ENCODE measurements at regions not wholly inside any gene's neighbourhood (a gene's known extent, or its start where the extent isn't known, plus 50 kb on each side); places are given as distances from the start of the nearest gene placed in this dataset.

GRCh38 chr22:48701296-48702030 lies 1126.2 kb downstream of the BRD1 start:
- H3K4me1 ChIP-seq (ENCODE audit: control insufficient read depth, insufficient read depth, low read length): no peaks in the 10 kb centered on the region
- POLR2A ChIA-PET: no interaction called here
- no peak for TF ChIP-seq PRDM1 (tag by site-specific recombination; IDR thresholded peaks at IDR 0.05)
- TF ChIP-seq ZBTB10 (tag by site-specific recombination; IDR thresholded peaks at IDR 0.05): no peak
- no peak for TF ChIP-seq IKZF3 (tag by site-specific recombination; IDR thresholded peaks at IDR 0.05)
- TF ChIP-seq HIC1 (tag by site-specific recombination; IDR thresholded peaks at IDR 0.05): no peak
- TF ChIP-seq FEZF1 (tag by site-specific recombination; IDR thresholded peaks at IDR 0.05): no peak
- TF ChIP-seq ZNF148 (tag by site-specific recombination; IDR thresholded peaks at IDR 0.05; ENCODE audit: borderline replicate concordance): no peak
- no peak for TF ChIP-seq ZNF560 (tag by site-specific recombination; IDR thresholded peaks at IDR 0.05; ENCODE audit: borderline replicate concordance)
- no peak for TF ChIP-seq ZNF558 (tag by site-specific recombination; IDR thresholded peaks at IDR 0.05)
- no peak for TF ChIP-seq PRDM10 (tag by site-specific recombination; IDR thresholded peaks at IDR 0.05)
- no peak for TF ChIP-seq ZSCAN18 (tag by site-specific recombination; IDR thresholded peaks at IDR 0.05)
- no peak for TF ChIP-seq GLIS1 (tag by site-specific recombination; IDR thresholded peaks at IDR 0.05)
- no peak for TF ChIP-seq SCRT2 (tag by site-specific recombination; IDR thresholded peaks at IDR 0.05)
- TF ChIP-seq ZNF596 (tag by site-specific recombination; IDR thresholded peaks at IDR 0.05): no peak
- no peak for TF ChIP-seq GLIS2 (tag by site-specific recombination; IDR thresholded peaks at IDR 0.05)
- H3K4me3 ChIP-seq (ENCODE audit: low read depth, low read length): no peak overlapping the region
- no peaks in the 10 kb centered on the region for H3K9me3 ChIP-seq (ENCODE audit: control insufficient read depth, insufficient read depth, low read depth, low read length)
- H3K27ac ChIP-seq (ENCODE audit: extremely low read depth, low read depth, low read length): no peak overlapping the region
- CTCF ChIA-PET: no interaction called here
- no peaks in the 10 kb centered on the region for H3K36me3 ChIP-seq (ENCODE audit: control insufficient read depth in 2 of 2, insufficient read depth in 1 of 2, low read length in 2 of 2)
